Heart left ventricle (tissue), 13 donors: ENCODE measurements at regions not wholly inside any gene's neighbourhood (a gene's known extent, or its start where the extent isn't known, plus 50 kb on each side); places are given as distances from the start of the nearest gene placed in this dataset.

Experiments
- POLR2A ChIP-seq, 2 donors: fragments of 450-650 bp; IDR thresholded peaks; one replicate each; pipeline ENCODE4 v1.6.1; 2017; ENCODE audit warnings: antibody characterized with exemption in 2 of 2, mild to moderate bottlenecking in 2 of 2, moderate library complexity in 2 of 2
- TF ChIP-seq, protein P1 (sequence below), 12 donors: fragments of 200-600 bp; sonication (generic) in 4 of 12; IDR thresholded peaks; one replicate each; pipeline versions ENCODE4 v1.5.0 to v1.8.0; 2018 to 2022; ENCODE audit warnings: antibody characterized with exemption in 12 of 12, mild to moderate bottlenecking in 5 of 12
- donor health status: ischemic (EF 13 %, LVEDD 7.1; RV severe dilation, severe dysfunction).
- donor health status: DM: no; HTN: yes; CAD: no.
- donor health status: DM: no; HTN: no; CAD: no.
- donor health status: ischemic (EF 25% LVEDD 6.9; RV normal size, moderate dysfunction).
- donor health status: ischemic (EF 25% LVEDD 5.7; RV mildly dilated, moderate dysfunction).
- donor health status: ischemic (EF 35%, LVEDD 5.7; RV mildly dilated, moderate dysfunction).
- donor health status: nonischemic (EF 11% LVEDD 7.7; RV severe dilation, severe dysfunction).
- donor health status: DM: yes; HTN: yes; CAD: no.
- donor health status: PGD.
- donor health status: ischemic (EF 29% LVEDD 5.4; RV normal size, mild dysfunction).
- donor health status: nonischemic (EF 23%, LVEDD 6.1; RV moderate dilation, normal function).

DNA sequence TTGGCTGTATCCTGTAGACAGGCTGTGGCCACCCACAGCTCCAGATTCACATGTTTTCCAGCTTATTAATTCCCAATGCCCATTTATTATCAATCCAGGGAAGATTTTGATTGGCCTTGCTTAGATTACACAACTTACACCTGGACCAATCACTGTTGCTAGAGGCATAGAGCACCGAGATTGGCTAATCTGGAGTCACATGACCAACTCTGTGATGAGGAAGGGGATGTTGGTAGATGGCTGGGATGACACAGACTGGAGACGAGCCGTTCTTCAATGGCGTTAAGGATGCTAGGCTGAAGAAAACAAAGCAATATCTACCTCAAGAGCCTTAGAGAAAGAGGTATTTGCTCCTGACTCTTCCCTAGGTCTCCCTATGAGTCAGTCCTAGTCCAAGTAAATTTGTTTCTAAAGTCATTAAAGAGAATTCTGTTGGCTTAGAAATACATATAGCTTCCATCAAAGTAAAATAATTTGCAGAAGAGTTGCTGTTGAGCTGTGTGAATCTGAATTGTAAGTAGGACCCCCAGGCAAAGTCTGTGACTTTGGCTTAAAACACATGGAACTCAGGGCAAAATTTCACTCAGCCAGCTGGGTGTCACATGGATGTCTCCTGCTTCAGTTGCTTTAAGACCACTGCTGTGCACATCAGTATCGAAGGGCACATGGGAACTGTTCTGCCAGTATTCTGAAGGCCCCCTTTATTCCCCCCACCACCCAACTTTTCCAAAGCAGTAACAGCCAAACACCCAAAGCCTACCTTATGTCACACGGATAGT, 326.4 kb upstream of the KLF4 start:
- no peak for TF ChIP-seq POLR2A (IDR thresholded peaks at IDR 0.05)
- TF ChIP-seq, protein P1, sequence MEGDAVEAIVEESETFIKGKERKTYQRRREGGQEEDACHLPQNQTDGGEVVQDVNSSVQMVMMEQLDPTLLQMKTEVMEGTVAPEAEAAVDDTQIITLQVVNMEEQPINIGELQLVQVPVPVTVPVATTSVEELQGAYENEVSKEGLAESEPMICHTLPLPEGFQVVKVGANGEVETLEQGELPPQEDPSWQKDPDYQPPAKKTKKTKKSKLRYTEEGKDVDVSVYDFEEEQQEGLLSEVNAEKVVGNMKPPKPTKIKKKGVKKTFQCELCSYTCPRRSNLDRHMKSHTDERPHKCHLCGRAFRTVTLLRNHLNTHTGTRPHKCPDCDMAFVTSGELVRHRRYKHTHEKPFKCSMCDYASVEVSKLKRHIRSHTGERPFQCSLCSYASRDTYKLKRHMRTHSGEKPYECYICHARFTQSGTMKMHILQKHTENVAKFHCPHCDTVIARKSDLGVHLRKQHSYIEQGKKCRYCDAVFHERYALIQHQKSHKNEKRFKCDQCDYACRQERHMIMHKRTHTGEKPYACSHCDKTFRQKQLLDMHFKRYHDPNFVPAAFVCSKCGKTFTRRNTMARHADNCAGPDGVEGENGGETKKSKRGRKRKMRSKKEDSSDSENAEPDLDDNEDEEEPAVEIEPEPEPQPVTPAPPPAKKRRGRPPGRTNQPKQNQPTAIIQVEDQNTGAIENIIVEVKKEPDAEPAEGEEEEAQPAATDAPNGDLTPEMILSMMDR (IDR thresholded peaks at IDR 0.05) = no peak
